IPS-NIHi7 (cell line): ENCODE measurements at regions not wholly inside any gene's neighbourhood (a gene's known extent, or its start where the extent isn't known, plus 50 kb on each side); places are given as distances from the start of the nearest gene placed in this dataset.
A peak's percentile ranks its signal among the peaks of the same experiment; 100 is the strongest.

Source experiments
- DNase-seq: peaks from one replicate; pipeline ENCODE4 v3.0.0; 2012; ENCODE audit warnings: mixed read lengths; ENCODE audit errors: extremely low spot score

- no peak for DNase-seq
Observed at GRCh38 chr6:1551249-1551648, 58.5 kb upstream of the FOXC1 start.

- DNase-seq = peak; percentile 70
Observed at GRCh38 chr6:1552296-1552761, 57.4 kb upstream of the FOXC1 start.

- no peak for DNase-seq
Observed at GRCh38 chr6:1553562-1554083, 56.1 kb upstream of the FOXC1 start.

- no peak for DNase-seq
Observed at GRCh38 chr6:1554141-1554475, 55.6 kb upstream of the FOXC1 start.

- DNase-seq = peak; percentile 90
Observed at GRCh38 chr6:1554476-1555310, 55.0 kb upstream of the FOXC1 start.

GRCh38 chr6:1558388-1558787 lies 51.3 kb upstream of the FOXC1 start:
- DNase-seq = no peak
